HG03442 (cell line): ENCODE measurements at regions not wholly inside any gene's neighbourhood (a gene's known extent, or its start where the extent isn't known, plus 50 kb on each side); places are given as distances from the start of the nearest gene placed in this dataset.
"Not testable (repeated sequence)": the region's sequence is repeated elsewhere in the genome, so short reads cannot be mapped to it uniquely, and the experiment has no call there.

ENCODE experiments used
- ATAC-seq: cut with Tn5 transposase; IDR thresholded peaks from one replicate; pipeline ENCODE4 v1.9.1; 2021; ENCODE audit warnings: mild to moderate bottlenecking, moderate library complexity; ENCODE audit not compliant: unreplicated experiment

- ATAC-seq: no peak
These were observed 1002.0 kb downstream of the REEP3 start for GRCh38 chr10:64523065-64523759.

- no peak for ATAC-seq
These were observed 1007.2 kb downstream of the REEP3 start for GRCh38 chr10:64528294-64529002.

GRCh38 chr10:64529003-64529350, 1007.8 kb downstream of the REEP3 start:
- no peak for ATAC-seq

- no peak for ATAC-seq
These were observed 1013.4 kb downstream of the REEP3 start for GRCh38 chr10:64534616-64535015.

- ATAC-seq: no peak
These were observed 1014.1 kb downstream of the REEP3 start for GRCh38 chr10:64535131-64535867.

GRCh38 chr10:64537112-64537511, 1015.9 kb downstream of the REEP3 start:
- no peak for ATAC-seq

- ATAC-seq: no peak
These were observed 1016.7 kb downstream of the REEP3 start for GRCh38 chr10:64537928-64538327.

GRCh38 chr10:64546073-64546472, 1024.9 kb downstream of the REEP3 start:
- no peak for ATAC-seq

- ATAC-seq: no peak
These were observed 1026.0 kb downstream of the REEP3 start for GRCh38 chr10:64547168-64547567.

GRCh38 chr10:64555666-64556065, 1034.5 kb downstream of the REEP3 start:
- no peak for ATAC-seq

- no peak for ATAC-seq
These were observed 1037.1 kb downstream of the REEP3 start for GRCh38 chr10:64558094-64558835.

- no peak for ATAC-seq
These were observed 1049.9 kb downstream of the REEP3 start for GRCh38 chr10:64571056-64571455.

- no peak for ATAC-seq
These were observed 1052.6 kb downstream of the REEP3 start for GRCh38 chr10:64573623-64574325.

GRCh38 chr10:64574371-64574770, 1053.2 kb downstream of the REEP3 start:
- no peak for ATAC-seq

- no peak for ATAC-seq
These were observed 1055.3 kb downstream of the REEP3 start for GRCh38 chr10:64576497-64576896.

GRCh38 chr10:64578757-64579156, 1057.6 kb downstream of the REEP3 start:
- not testable (repeated sequence) for ATAC-seq

GRCh38 chr10:64586934-64587503, 1065.8 kb downstream of the REEP3 start:
- no peak for ATAC-seq

- no peak for ATAC-seq
These were observed 1072.9 kb downstream of the REEP3 start for GRCh38 chr10:64594072-64594471.

GRCh38 chr10:64598600-64598999, 1077.4 kb downstream of the REEP3 start:
- ATAC-seq: no peak

- no peak for ATAC-seq
These were observed 1080.1 kb downstream of the REEP3 start for GRCh38 chr10:64601298-64601697.
